Type B pancreatic cell (in vitro differentiated cells): ENCODE measurements at regions not wholly inside any gene's neighbourhood (a gene's known extent, or its start where the extent isn't known, plus 50 kb on each side); places are given as distances from the start of the nearest gene placed in this dataset.

Source experiments
- DNase-seq: peaks from one replicate; pipeline ENCODE4 v3.0.0; 2021; ENCODE audit warnings: mixed read lengths; ENCODE audit not compliant: unreplicated experiment; ENCODE audit errors: extremely low spot score
- H3K27ac Mint-ChIP-seq: 2 replicates; pipeline ENCODE4 v1.8.0; 2021; ENCODE audit warnings: mild to moderate bottlenecking, mixed read lengths
- H3K27me3 Mint-ChIP-seq: 2 replicates; pipeline ENCODE4 v1.8.0; 2021; ENCODE audit warnings: mixed read lengths
- H3K36me3 Mint-ChIP-seq: 2 replicates; pipeline ENCODE4 v1.8.0; 2021; ENCODE audit warnings: mixed read lengths
- H3K4me1 Mint-ChIP-seq: one replicate; pipeline ENCODE4 v1.8.0; 2021; ENCODE audit warnings: mixed read lengths; ENCODE audit not compliant: unreplicated experiment
- H3K4me3 Mint-ChIP-seq: 2 replicates; pipeline ENCODE4 v1.8.0; 2021; ENCODE audit warnings: mild to moderate bottlenecking, mixed read lengths
- H3K9me3 Mint-ChIP-seq: 2 replicates; pipeline ENCODE4 v1.8.0; 2021; ENCODE audit warnings: mixed read lengths
- TF ChIP-seq, protein P1 (sequence below): fragments of 200-600 bp; sonication (generic); conservative IDR thresholded peaks from 2 replicates; pipeline ENCODE4 v1.5.0; 2021; ENCODE audit warnings: antibody characterized with exemption, mild to moderate bottlenecking

DNA sequence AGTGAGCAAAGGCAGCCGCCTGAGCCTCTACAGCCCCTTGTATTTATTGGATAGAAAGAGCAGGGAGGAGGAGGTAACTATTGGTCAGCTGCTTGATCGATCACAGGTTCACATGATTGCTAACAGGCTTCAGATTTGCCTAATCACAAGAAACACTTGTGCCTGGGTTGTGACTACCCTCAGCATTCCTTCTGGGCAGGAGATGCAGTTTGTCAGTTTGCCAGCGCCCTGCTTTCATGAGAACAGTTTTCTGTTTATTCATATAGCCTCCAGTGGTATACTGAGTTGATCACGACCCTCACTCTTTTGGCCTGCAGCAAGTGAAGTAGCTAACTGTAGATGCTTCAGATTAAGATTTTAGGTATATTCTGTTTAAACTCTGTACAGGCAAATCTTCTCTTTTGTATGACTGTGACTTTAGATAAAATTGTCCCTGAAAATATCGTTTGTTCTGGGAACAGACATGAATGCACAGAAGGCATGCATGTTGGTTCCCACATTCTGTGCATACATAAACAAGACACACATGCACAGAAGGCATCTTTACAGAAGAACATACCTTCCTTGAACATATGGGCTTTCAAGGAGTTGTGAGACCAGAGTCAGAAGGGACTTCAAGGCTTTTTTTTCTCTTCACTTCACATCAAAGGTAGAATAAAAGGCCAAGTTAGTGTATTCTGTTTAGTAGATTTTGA is 422.4 kb upstream of the STEAP1 start:
- Mint-ChIP-seq H3K9me3 (no peaks in the 10 kb centered on the region), H3K27me3 (peaks cover 5% of the 10 kb centered on the region), H3K36me3 (no peaks in the 10 kb centered on the region), H3K4me3 (no peak overlapping the region), H3K27ac (no peak overlapping the region), H3K4me1 (no peaks in the 10 kb centered on the region)
- DNase-seq = no peak
- TF ChIP-seq, protein P1, sequence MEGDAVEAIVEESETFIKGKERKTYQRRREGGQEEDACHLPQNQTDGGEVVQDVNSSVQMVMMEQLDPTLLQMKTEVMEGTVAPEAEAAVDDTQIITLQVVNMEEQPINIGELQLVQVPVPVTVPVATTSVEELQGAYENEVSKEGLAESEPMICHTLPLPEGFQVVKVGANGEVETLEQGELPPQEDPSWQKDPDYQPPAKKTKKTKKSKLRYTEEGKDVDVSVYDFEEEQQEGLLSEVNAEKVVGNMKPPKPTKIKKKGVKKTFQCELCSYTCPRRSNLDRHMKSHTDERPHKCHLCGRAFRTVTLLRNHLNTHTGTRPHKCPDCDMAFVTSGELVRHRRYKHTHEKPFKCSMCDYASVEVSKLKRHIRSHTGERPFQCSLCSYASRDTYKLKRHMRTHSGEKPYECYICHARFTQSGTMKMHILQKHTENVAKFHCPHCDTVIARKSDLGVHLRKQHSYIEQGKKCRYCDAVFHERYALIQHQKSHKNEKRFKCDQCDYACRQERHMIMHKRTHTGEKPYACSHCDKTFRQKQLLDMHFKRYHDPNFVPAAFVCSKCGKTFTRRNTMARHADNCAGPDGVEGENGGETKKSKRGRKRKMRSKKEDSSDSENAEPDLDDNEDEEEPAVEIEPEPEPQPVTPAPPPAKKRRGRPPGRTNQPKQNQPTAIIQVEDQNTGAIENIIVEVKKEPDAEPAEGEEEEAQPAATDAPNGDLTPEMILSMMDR = no peak

DNA sequence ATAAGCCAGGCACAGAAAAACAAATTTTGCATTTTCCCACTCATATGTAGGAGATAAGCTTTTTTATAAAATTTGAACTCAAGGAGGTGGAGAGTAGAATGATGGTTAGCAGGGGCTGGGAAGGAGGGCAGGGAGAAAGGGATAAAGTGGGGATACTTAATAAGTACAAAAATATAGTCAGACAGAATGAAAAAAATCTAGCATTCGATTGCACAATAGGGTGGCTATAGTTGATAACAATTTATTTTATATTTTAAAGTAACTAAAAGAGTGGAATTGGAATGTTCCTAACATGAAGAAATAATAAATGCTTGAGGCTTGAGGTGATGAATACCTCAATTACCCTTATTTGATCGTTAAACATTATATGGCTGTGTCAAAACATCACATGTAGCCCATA is 415.7 kb upstream of the STEAP1 start:
- TF ChIP-seq, protein P1 = no peak
- no peaks in the 10 kb centered on the region for H3K9me3 Mint-ChIP-seq
- H3K27ac Mint-ChIP-seq = no peak overlapping the region
- H3K27me3 Mint-ChIP-seq = no peaks in the 10 kb centered on the region
- DNase-seq = no peak
- H3K4me3 Mint-ChIP-seq = no peak overlapping the region
- H3K4me1 Mint-ChIP-seq = no peaks in the 10 kb centered on the region
- no peaks in the 10 kb centered on the region for H3K36me3 Mint-ChIP-seq

DNA sequence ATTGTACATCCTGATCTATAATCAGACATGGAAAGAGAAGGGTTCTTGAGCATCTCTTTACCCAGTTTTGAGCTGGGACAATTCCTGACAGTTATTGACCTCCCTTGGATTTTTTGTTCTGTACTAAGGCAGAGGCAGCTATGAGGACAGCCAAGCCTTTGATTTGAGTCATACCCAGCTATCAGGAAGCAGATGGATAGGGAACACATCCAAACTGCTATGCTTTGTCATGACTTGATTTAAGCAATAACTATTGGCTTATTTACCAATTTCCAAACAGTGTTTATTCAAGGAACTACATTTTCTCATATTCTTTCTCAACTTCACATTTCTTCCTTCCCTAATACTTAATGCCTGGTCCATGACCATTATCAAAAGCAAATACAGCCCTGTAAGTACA is 396.4 kb upstream of the STEAP1 start:
- Mint-ChIP-seq H3K27ac (no peak overlapping the region), H3K27me3 (no peaks in the 10 kb centered on the region), H3K9me3 (no peaks in the 10 kb centered on the region), H3K36me3 (no peaks in the 10 kb centered on the region), H3K4me3 (no peak overlapping the region), H3K4me1 (no peaks in the 10 kb centered on the region)
- DNase-seq = no peak
- TF ChIP-seq, protein P1 = no peak

DNA sequence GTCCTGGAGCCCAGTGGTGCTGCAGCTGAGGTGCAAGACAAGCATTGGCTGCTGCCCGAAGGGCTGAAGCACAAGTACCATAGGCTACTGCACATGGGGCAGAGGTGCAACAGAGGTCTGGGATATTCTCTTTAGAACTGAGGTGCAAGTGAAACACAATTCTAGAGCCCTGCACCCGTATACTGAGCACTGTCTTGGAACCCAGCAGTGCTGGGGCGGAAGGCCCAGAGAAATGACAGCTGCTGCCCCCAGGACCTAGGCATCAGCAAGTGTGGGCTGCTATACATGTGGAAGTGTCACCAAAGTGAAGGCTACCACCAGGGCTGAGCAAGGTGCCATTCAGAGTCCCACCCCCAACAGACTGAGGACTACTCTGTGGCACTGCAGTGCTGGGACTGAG is 393.6 kb upstream of the STEAP1 start:
- no peaks in the 10 kb centered on the region for H3K36me3 Mint-ChIP-seq
- H3K9me3 Mint-ChIP-seq = no peaks in the 10 kb centered on the region
- no peaks in the 10 kb centered on the region for H3K4me1 Mint-ChIP-seq
- no peak overlapping the region for H3K4me3 Mint-ChIP-seq
- DNase-seq = no peak
- TF ChIP-seq, protein P1 = no peak
- no peaks in the 10 kb centered on the region for H3K27me3 Mint-ChIP-seq
- no peak overlapping the region for H3K27ac Mint-ChIP-seq

DNA sequence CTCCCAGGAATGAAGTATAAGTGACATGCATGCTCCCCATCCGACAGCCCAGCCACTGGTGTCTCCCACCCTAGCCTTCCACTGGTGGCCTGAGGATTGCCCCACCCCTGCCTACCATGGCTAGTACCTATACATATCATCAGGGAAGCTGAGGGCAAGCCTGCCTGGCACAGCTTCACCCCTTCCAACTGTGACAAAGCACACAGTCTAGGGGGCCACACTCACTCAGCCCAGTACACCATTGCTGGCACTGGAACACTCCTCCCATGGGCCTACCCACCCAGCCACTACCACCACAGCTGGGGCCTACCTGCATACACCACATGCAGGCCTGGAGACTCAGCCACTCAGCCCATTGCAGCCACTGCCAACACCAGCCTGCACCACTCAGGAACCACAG is 393.1 kb upstream of the STEAP1 start:
- no peaks in the 10 kb centered on the region for H3K27me3 Mint-ChIP-seq
- H3K4me3 Mint-ChIP-seq = no peak overlapping the region
- no peaks in the 10 kb centered on the region for H3K4me1 Mint-ChIP-seq
- H3K36me3 Mint-ChIP-seq = no peaks in the 10 kb centered on the region
- TF ChIP-seq, protein P1 = no peak
- no peak for DNase-seq
- H3K9me3 Mint-ChIP-seq = no peaks in the 10 kb centered on the region
- H3K27ac Mint-ChIP-seq = no peak overlapping the region

GRCh38 chr7:89770161-89770560 is 384.1 kb upstream of the STEAP1 start:
- TF ChIP-seq, protein P1 = no peak
- no peak for DNase-seq
- H3K4me1 Mint-ChIP-seq = no peaks in the 10 kb centered on the region
- no peak overlapping the region for H3K4me3 Mint-ChIP-seq
- H3K36me3 Mint-ChIP-seq = no peaks in the 10 kb centered on the region
- no peak overlapping the region for H3K27ac Mint-ChIP-seq
- no peaks in the 10 kb centered on the region for H3K27me3 Mint-ChIP-seq
- H3K9me3 Mint-ChIP-seq = no peaks in the 10 kb centered on the region
